ENCODE measurements at regions not wholly inside any gene's neighbourhood (a gene's known extent, or its start where the extent isn't known, plus 50 kb on each side); places are given as distances from the start of the nearest gene placed in this dataset.

DNA sequence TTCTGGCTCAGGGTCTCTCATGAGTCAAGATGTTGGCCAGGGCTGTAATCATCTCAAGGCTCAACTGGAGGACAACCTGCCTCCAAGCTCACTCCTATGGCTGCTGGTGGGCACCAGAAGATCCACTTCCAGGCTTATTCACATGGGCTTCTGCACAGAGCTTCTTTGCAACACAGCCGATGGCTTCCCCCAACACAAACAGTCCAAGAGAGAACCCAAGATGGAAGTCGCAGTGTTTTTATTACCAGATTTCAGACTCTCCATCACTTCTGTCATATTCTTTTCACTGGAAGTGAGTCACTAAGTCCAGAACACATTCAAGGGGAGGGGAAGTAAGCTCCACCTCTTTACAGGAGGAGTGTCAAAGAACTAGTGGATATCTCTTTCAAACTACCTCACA, 75.5 kb downstream of the CD164 start:
- WGBS (ENCODE audit: missing lambda C conversion rate): 96% methylated on average over 2 of the region's 2 CpGs
- Histone ChIP-seq H3K4me2 (no peak overlapping the region), H3K4me3 (no peak overlapping the region), H3K4me1 (0 out of 3 replicates have a peak, but pooled peaks cover 4% of the 10 kb centered on the region), H3K27ac (no peak overlapping the region), H3K9me3 (no peaks in the 10 kb centered on the region)
- TF ChIP-seq FOSB (CRISPR knock-in tag; IDR thresholded peaks at IDR 0.05) (no peak), ZFP36 (IDR thresholded peaks at IDR 0.05; ENCODE audit: borderline replicate concordance, partially characterized antibody) (no peak), ZC3H11A (IDR thresholded peaks at IDR 0.05) (no peak), HOXB13 (CRISPR knock-in tag; IDR thresholded peaks at IDR 0.05; ENCODE audit: low read depth) (no peak), POLR2AphosphoS2 (conservative IDR thresholded peaks at IDR 0.05; ENCODE audit: low read length) (no peak), NPAS2 (CRISPR knock-in tag; IDR thresholded peaks at IDR 0.05; ENCODE audit: borderline replicate concordance) (no peak), FOXS1 (CRISPR knock-in tag; IDR thresholded peaks at IDR 0.05) (no peak), HOXB5 (CRISPR knock-in tag; IDR thresholded peaks at IDR 0.05) (no peak), PHF8 (IDR thresholded peaks at IDR 0.05; ENCODE audit: borderline replicate concordance, low read depth) (no peak), JUN (IDR thresholded peaks at IDR 0.05) (no peak), RAD21 (conservative IDR thresholded peaks at IDR 0.05 in 1 of 2, IDR thresholded peaks at IDR 0.05 in 1 of 2) (no peak), FOSL2 (IDR thresholded peaks at IDR 0.05) (no peak), FOSL2 (CRISPR knock-in tag; IDR thresholded peaks at IDR 0.05) (no peak), ZNF302 (CRISPR knock-in tag; IDR thresholded peaks at IDR 0.05) (no peak), TP53 (CRISPR knock-in tag; IDR thresholded peaks at IDR 0.05) (no peak), SMC3 (IDR thresholded peaks at IDR 0.05) (no peak)
- TF ChIP-seq, protein P1, sequence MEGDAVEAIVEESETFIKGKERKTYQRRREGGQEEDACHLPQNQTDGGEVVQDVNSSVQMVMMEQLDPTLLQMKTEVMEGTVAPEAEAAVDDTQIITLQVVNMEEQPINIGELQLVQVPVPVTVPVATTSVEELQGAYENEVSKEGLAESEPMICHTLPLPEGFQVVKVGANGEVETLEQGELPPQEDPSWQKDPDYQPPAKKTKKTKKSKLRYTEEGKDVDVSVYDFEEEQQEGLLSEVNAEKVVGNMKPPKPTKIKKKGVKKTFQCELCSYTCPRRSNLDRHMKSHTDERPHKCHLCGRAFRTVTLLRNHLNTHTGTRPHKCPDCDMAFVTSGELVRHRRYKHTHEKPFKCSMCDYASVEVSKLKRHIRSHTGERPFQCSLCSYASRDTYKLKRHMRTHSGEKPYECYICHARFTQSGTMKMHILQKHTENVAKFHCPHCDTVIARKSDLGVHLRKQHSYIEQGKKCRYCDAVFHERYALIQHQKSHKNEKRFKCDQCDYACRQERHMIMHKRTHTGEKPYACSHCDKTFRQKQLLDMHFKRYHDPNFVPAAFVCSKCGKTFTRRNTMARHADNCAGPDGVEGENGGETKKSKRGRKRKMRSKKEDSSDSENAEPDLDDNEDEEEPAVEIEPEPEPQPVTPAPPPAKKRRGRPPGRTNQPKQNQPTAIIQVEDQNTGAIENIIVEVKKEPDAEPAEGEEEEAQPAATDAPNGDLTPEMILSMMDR (IDR thresholded peaks at IDR 0.05): no peak
- TF ChIP-seq, protein P2, sequence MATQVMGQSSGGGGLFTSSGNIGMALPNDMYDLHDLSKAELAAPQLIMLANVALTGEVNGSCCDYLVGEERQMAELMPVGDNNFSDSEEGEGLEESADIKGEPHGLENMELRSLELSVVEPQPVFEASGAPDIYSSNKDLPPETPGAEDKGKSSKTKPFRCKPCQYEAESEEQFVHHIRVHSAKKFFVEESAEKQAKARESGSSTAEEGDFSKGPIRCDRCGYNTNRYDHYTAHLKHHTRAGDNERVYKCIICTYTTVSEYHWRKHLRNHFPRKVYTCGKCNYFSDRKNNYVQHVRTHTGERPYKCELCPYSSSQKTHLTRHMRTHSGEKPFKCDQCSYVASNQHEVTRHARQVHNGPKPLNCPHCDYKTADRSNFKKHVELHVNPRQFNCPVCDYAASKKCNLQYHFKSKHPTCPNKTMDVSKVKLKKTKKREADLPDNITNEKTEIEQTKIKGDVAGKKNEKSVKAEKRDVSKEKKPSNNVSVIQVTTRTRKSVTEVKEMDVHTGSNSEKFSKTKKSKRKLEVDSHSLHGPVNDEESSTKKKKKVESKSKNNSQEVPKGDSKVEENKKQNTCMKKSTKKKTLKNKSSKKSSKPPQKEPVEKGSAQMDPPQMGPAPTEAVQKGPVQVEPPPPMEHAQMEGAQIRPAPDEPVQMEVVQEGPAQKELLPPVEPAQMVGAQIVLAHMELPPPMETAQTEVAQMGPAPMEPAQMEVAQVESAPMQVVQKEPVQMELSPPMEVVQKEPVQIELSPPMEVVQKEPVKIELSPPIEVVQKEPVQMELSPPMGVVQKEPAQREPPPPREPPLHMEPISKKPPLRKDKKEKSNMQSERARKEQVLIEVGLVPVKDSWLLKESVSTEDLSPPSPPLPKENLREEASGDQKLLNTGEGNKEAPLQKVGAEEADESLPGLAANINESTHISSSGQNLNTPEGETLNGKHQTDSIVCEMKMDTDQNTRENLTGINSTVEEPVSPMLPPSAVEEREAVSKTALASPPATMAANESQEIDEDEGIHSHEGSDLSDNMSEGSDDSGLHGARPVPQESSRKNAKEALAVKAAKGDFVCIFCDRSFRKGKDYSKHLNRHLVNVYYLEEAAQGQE (IDR thresholded peaks at IDR 0.05): no peak
- ChIA-PET POLR2A (no interaction called here), CTCF (interaction anchor here (0.6 kb wide), 1 partner anchor 10 kb away, joined by 3 read pairs; no protein-coding TSS in a partner anchor)
- FAIRE-seq (no peak), ATAC-seq (no peak), DNase-seq (ENCODE audit: low read depth in 1 of 2, low spot score in 1 of 2) (no peak)

DNA sequence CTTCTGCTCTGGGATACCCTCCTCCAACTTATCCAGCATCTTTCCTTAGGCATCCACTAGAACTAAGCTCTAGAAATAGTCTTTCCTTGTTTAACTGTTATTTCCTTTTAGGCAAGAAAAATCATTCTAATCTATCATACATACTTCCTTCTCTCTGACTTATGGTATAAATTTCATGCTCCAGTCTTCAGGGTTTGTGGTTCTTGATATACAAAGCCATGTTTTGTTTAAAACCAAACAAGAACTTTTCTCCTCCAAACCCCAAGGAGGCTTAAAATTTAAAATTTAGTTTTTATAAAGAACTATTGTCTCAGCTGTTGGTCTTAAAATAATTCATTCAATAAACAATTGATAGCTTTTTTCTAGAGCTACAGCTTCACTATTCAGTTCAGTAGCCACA, 77.2 kb downstream of the CD164 start:
- no peak for FAIRE-seq
- H3K27ac ChIP-seq: no peak overlapping the region
- ChIA-PET CTCF (no interaction called here), POLR2A (no interaction called here)
- DNase-seq (ENCODE audit: low read depth in 1 of 2, low spot score in 1 of 2): no peak
- H3K4me2 ChIP-seq: no peak overlapping the region
- H3K4me1 ChIP-seq: 0 out of 3 replicates have a peak, but pooled peaks cover 4% of the 10 kb centered on the region
- ATAC-seq: no peak
- no peak for TF ChIP-seq TP53 (CRISPR knock-in tag; IDR thresholded peaks at IDR 0.05)
- TF ChIP-seq ZNF302 (CRISPR knock-in tag; IDR thresholded peaks at IDR 0.05): no peak
- TF ChIP-seq CBX2 (IDR thresholded peaks at IDR 0.05; ENCODE audit: borderline replicate concordance, low read depth): no peak
- TF ChIP-seq HDAC2 (IDR thresholded peaks at IDR 0.05): no peak
- TF ChIP-seq HOXB5 (CRISPR knock-in tag; IDR thresholded peaks at IDR 0.05): no peak
- no peak for TF ChIP-seq EHMT2 (IDR thresholded peaks at IDR 0.05; ENCODE audit: low read depth)
- TF ChIP-seq RAD21 (conservative IDR thresholded peaks at IDR 0.05 in 1 of 2, IDR thresholded peaks at IDR 0.05 in 1 of 2): no peak
- no peak for TF ChIP-seq ESRRA (IDR thresholded peaks at IDR 0.05; ENCODE audit: borderline replicate concordance, low read length)
- no peak for TF ChIP-seq GATA3 (IDR thresholded peaks at IDR 0.05; ENCODE audit: borderline replicate concordance)
- TF ChIP-seq MAZ (IDR thresholded peaks at IDR 0.05; ENCODE audit: borderline replicate concordance, low read depth, low read length): no peak
- TF ChIP-seq, protein P3, sequence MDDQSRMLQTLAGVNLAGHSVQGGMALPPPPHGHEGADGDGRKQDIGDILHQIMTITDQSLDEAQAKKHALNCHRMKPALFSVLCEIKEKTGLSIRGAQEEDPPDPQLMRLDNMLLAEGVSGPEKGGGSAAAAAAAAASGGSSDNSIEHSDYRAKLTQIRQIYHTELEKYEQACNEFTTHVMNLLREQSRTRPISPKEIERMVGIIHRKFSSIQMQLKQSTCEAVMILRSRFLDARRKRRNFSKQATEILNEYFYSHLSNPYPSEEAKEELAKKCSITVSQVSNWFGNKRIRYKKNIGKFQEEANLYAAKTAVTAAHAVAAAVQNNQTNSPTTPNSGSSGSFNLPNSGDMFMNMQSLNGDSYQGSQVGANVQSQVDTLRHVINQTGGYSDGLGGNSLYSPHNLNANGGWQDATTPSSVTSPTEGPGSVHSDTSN (IDR thresholded peaks at IDR 0.05): no peak
- TF ChIP-seq, protein P4, sequence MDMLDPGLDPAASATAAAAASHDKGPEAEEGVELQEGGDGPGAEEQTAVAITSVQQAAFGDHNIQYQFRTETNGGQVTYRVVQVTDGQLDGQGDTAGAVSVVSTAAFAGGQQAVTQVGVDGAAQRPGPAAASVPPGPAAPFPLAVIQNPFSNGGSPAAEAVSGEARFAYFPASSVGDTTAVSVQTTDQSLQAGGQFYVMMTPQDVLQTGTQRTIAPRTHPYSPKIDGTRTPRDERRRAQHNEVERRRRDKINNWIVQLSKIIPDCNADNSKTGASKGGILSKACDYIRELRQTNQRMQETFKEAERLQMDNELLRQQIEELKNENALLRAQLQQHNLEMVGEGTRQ (IDR thresholded peaks at IDR 0.05): no peak
- TF ChIP-seq NPAS2 (CRISPR knock-in tag; IDR thresholded peaks at IDR 0.05; ENCODE audit: borderline replicate concordance): no peak
- no peak for TF ChIP-seq RNF2 (IDR thresholded peaks at IDR 0.05; ENCODE audit: borderline replicate concordance, low read depth)
- no peak for TF ChIP-seq CHD4 (IDR thresholded peaks at IDR 0.05; ENCODE audit: borderline replicate concordance)
- TF ChIP-seq CHD2 (IDR thresholded peaks at IDR 0.05; ENCODE audit: low read length, partially characterized antibody): no peak
- no peak for TF ChIP-seq MYC (IDR thresholded peaks at IDR 0.05; ENCODE audit: borderline replicate concordance, low read length)
- no peak overlapping the region for H3K4me3 ChIP-seq
- H3K9me3 ChIP-seq: no peaks in the 10 kb centered on the region

All from A549 (cell line).